ENCODE measurements at regions not wholly inside any gene's neighbourhood (a gene's known extent, or its start where the extent isn't known, plus 50 kb on each side); places are given as distances from the start of the nearest gene placed in this dataset.

DNA sequence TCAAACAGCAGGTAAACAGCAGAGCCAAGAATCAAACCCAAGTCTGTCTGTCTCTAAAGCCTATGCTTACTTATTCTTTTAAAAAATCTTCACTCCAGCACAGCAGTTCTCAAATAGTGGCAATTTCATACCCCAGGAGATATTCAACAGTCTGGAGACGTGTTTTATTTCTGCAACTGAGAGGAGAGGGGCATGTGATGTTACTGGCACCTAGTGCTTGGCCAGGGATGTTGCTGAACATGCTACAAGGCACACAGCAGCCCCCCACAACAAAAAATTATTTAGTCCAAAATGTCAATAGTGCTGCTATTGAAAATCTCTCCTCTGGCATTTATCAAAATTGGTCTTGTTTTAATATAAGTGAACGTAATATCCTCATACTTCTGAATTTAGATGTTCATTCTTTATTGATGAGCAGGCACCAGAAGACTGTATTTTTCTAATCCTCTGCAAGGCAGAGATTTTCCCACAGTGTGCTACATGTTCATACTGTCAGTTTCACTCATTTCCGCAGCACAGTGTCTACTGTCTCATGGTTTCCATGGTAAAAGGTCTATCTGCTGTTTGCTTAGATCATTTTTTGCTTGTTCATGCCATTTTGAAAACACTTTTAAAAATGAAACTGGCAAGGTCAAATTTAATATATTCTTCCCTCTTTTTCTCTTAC is 90.5 kb downstream of the LRATD1 start:
- intact Hi-C loops (cut with DNase I; ENCODE audit: low total_unique reads), result no loop called here
- no peaks in the 10 kb centered on the region for H3K9me3 ChIP-seq
- no peak for TF ChIP-seq CTCF (IDR thresholded peaks at IDR 0.05 in 8 of 11, conservative IDR thresholded peaks at IDR 0.05 in 3 of 11)
- TF ChIP-seq POLR2A (IDR thresholded peaks at IDR 0.05), result no peak
- TF ChIP-seq POLR2AphosphoS5 (IDR thresholded peaks at IDR 0.05), result no peak
- H3K4me1 ChIP-seq, result no peaks in the 10 kb centered on the region
- 51 to 63% (median 52%) methylated on average over 3 of the region's 3 CpGs for WGBS, 5 donors
- no peaks in the 10 kb centered on the region for H3K36me3 ChIP-seq
- no peaks in the 10 kb centered on the region for H3K27me3 ChIP-seq (replicated peaks in 1 of 7)
- H3K4me3 ChIP-seq, result no peak overlapping the region
- no peak overlapping the region for H3K27ac ChIP-seq
- DNase-seq, result no peak

DNA sequence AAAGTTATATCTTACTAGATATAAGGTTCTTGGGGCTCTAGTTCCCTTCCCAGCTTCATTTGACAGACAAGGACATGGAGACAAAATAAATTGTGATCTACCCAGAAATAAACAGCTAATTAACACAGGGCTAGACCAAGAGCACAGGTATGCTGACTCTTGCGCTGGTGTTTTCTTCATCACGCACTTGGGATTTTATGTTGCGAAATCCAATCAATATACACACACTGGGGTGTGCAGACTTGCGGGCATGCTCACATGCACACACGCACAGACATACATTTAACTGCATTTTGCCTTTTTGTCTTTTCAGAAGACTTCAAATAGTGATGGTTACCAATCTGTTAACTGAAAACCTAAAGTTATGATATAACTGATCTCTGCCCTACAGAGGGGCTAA is 91.2 kb downstream of the LRATD1 start:
- no peaks in the 10 kb centered on the region for H3K27me3 ChIP-seq (replicated peaks in 1 of 7)
- no peaks in the 10 kb centered on the region for H3K4me1 ChIP-seq
- H3K36me3 ChIP-seq, result no peaks in the 10 kb centered on the region
- no peak for DNase-seq
- no peak overlapping the region for H3K27ac ChIP-seq
- intact Hi-C loops (cut with DNase I; ENCODE audit: low total_unique reads), result no loop called here
- no peak overlapping the region for H3K4me3 ChIP-seq
- H3K9me3 ChIP-seq, result no peaks in the 10 kb centered on the region
- 69 to 76% (median 72%) methylated on average over 5 of the region's 5 CpGs for WGBS, 5 donors
- TF ChIP-seq POLR2AphosphoS5 (IDR thresholded peaks at IDR 0.05), result no peak
- no peak for TF ChIP-seq CTCF (IDR thresholded peaks at IDR 0.05 in 8 of 11, conservative IDR thresholded peaks at IDR 0.05 in 3 of 11)
- no peak for TF ChIP-seq POLR2A (IDR thresholded peaks at IDR 0.05)

DNA sequence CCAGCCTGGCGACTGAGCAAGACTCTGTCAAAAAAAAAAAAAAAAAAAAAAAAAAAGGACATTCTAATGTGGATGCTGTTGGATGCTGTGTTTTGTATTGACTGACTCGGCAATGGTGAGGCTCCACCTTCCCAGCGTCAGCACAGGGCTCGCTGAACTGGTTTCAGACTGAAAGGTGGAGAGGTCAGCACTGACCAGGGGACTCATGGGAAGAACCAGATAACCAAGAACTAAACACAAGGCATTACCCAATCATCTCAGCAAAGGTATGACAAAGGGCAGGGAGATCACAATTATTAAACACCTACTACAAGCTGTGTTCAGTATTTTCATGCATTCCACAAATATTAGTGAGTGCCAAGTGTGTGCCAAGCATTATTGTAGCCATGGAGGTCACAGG is 103.2 kb downstream of the LRATD1 start:
- no peak for DNase-seq

GRCh38 chr2:14737201-14737600 is 104.7 kb downstream of the LRATD1 start:
- intact Hi-C loops (cut with DNase I; ENCODE audit: low total_unique reads), result no loop called here
- H3K9me3 ChIP-seq, result peaks cover 0 to 6% (median 0%) of the 10 kb centered on the region in 8 donors
- H3K27me3 ChIP-seq (replicated peaks in 1 of 7), result no peaks in the 10 kb centered on the region
- DNase-seq, result no peak
- no peak for TF ChIP-seq CTCF (IDR thresholded peaks at IDR 0.05 in 8 of 11, conservative IDR thresholded peaks at IDR 0.05 in 3 of 11)
- no peaks in the 10 kb centered on the region for H3K4me1 ChIP-seq
- 29 to 48% (median 41%) methylated on average over 1 of the region's 1 CpG for WGBS, 5 donors
- H3K36me3 ChIP-seq, result no peaks in the 10 kb centered on the region
- no peak overlapping the region for H3K27ac ChIP-seq
- H3K4me3 ChIP-seq, result no peak overlapping the region

More for the DNA sequence above, 103.2 kb downstream of the LRATD1 start:
- no peaks in the 10 kb centered on the region for H3K27me3 ChIP-seq (replicated peaks in 1 of 7)
- TF ChIP-seq POLR2AphosphoS5 (IDR thresholded peaks at IDR 0.05), result no peak
- no peak for TF ChIP-seq POLR2A (IDR thresholded peaks at IDR 0.05)
- no peak for TF ChIP-seq CTCF (IDR thresholded peaks at IDR 0.05 in 8 of 11, conservative IDR thresholded peaks at IDR 0.05 in 3 of 11)
- H3K9me3 ChIP-seq, result peaks cover 0 to 6% (median 0%) of the 10 kb centered on the region in 8 donors
- no peaks in the 10 kb centered on the region for H3K36me3 ChIP-seq
- no peak overlapping the region for H3K27ac ChIP-seq
- H3K4me1 ChIP-seq, result no peaks in the 10 kb centered on the region
- no peak overlapping the region for H3K4me3 ChIP-seq
- intact Hi-C loops (cut with DNase I; ENCODE audit: low total_unique reads), result no loop called here
- WGBS, 5 donors, result 78 to 88% (median 84%) methylated on average over 4 of the region's 4 CpGs
